ENCODE measurements at regions not wholly inside any gene's neighbourhood (a gene's known extent, or its start where the extent isn't known, plus 50 kb on each side); places are given as distances from the start of the nearest gene placed in this dataset.

DNA sequence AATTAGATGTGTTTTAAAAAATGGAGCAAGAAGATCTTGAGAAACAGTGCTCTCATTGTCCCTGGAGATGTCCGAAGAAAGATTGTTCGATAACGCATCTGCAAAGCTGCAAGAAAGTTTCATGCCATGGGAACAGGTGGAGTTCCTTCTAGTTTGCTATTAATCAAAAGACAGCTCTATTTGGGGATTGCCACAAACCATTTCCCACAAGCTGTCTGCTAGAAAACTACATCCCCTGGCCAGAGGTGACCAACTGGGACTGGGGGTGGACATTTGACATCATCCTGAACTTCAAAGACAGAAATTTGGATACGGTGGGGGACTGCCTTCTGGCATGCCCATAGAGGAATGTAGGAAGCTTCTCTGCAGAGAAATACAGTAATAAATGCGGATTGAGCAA lies 50.8 kb upstream of the OSMR start:
- no peaks in the 10 kb centered on the region; the same call in 1 of the 2 replicates for H3K9me2 ChIP-seq (ENCODE audit: insufficient read depth)
- no peaks in the 10 kb centered on the region for H3K79me2 ChIP-seq (ENCODE audit: insufficient read depth)
- 79 to 81% methylated on average over 5 of the region's 5 CpGs for WGBS, 2 experiments (ENCODE audit: low coverage in 1 of 2, low lambda C conversion rate in 2 of 2, missing lambda C conversion rate in 2 of 2)
- no peak overlapping the region for H3K4me2 ChIP-seq (ENCODE audit: unreplicated experiment)
- no peak overlapping the region for H3K27ac ChIP-seq
- TF ChIP-seq EZH2phosphoT487 (IDR thresholded peaks at IDR 0.05; ENCODE audit: insufficient read depth, low read depth) (no peak), EZH2 (IDR thresholded peaks at IDR 0.05; ENCODE audit: insufficient read depth, poor library complexity, severe bottlenecking) (no peak)
- no peaks in the 10 kb centered on the region for H3K9me3 ChIP-seq (ENCODE audit: low read depth)
- in situ Hi-C loops (cut with MboI) = no loop called here
- H3K9ac ChIP-seq = no peak overlapping the region
- H3F3A ChIP-seq (ENCODE audit: insufficient read depth) = peaks cover 22% of the 10 kb centered on the region
- no peak overlapping the region for H2AFZ ChIP-seq
- no peak for DNase-seq
- H3K36me3 ChIP-seq (ENCODE audit: low read depth) = no peaks in the 10 kb centered on the region
- H3K4me1 ChIP-seq (ENCODE audit: insufficient read depth) = peaks cover 20% of the 10 kb centered on the region
- no peaks in the 10 kb centered on the region for H3K27me3 ChIP-seq (replicated peaks; ENCODE audit: insufficient read depth)
- H3K4me3 ChIP-seq = no peak overlapping the region
- H4K20me1 ChIP-seq (ENCODE audit: insufficient read depth) = no peaks in the 10 kb centered on the region

DNA sequence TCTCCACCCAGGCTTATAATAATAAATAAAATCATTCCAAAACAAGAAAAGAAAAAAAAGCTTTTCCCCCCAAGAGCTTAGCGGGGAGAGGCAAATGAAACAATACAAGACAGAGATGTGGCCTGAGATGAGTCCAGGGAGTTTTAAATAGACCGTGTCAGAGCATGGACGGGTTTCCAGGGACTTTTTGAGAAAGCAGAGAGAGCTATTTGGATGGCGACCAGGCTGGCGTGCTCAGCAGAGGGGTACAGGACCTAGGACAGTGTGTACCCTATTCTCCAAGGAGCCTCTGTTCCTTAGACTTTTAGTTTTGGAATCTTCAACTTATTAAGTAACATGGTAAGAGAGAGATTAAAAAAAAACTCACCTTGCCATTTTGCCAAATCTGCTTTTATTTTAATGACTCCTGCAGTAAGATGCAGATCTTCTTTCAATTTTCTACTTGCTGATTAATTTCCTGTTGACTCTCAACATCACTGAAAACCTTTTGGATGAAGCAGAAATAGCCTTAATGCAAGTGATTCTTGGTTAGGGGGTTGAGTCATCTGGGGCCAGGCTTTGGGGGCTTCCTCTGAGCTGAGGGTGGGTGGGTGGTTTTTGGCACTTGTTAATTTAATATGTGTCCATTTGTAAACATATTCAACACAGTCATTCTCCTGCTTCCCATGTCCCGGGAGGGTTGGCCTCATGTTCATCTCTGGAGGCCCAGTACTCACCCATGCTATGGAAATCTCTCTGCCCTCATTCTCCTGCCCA lies 49.6 kb upstream of the OSMR start:
- DNase-seq = peak; percentile 65
- peak overlapping the region; percentile 67 for H3K4me2 ChIP-seq (ENCODE audit: unreplicated experiment)
- in situ Hi-C loops (cut with MboI) = no loop called here
- no peaks in the 10 kb centered on the region for H4K20me1 ChIP-seq (ENCODE audit: insufficient read depth)
- 4 to 5% methylated on average over 6 of the region's 6 CpGs for WGBS, 2 experiments (ENCODE audit: low coverage in 1 of 2, low lambda C conversion rate in 2 of 2, missing lambda C conversion rate in 2 of 2)
- H2AFZ ChIP-seq = peak overlapping the region; percentile 52; the same call in 1 of the 2 replicates
- no peaks in the 10 kb centered on the region; the same call in 1 of the 2 replicates for H3K9me2 ChIP-seq (ENCODE audit: insufficient read depth)
- no peak for TF ChIP-seq EZH2phosphoT487 (IDR thresholded peaks at IDR 0.05; ENCODE audit: insufficient read depth, low read depth)
- TF ChIP-seq EZH2 (IDR thresholded peaks at IDR 0.05; ENCODE audit: insufficient read depth, poor library complexity, severe bottlenecking) = no peak
- H3F3A ChIP-seq (ENCODE audit: insufficient read depth) = peaks cover 22% of the 10 kb centered on the region
- no peaks in the 10 kb centered on the region for H3K27me3 ChIP-seq (replicated peaks; ENCODE audit: insufficient read depth)
- peak overlapping the region; percentile 50 for H3K27ac ChIP-seq
- H3K9me3 ChIP-seq (ENCODE audit: low read depth) = no peaks in the 10 kb centered on the region
- no peaks in the 10 kb centered on the region for H3K79me2 ChIP-seq (ENCODE audit: insufficient read depth)
- H3K36me3 ChIP-seq (ENCODE audit: low read depth) = no peaks in the 10 kb centered on the region
- 0 out of 2 replicates have a peak overlapping the region, but pooled peaks have one; percentile 25 for H3K9ac ChIP-seq
- peaks cover 20% of the 10 kb centered on the region for H3K4me1 ChIP-seq (ENCODE audit: insufficient read depth)
- H3K4me3 ChIP-seq = peak overlapping the region; percentile 52
